Neural cell (in vitro differentiated cells): ENCODE measurements at regions not wholly inside any gene's neighbourhood (a gene's known extent, or its start where the extent isn't known, plus 50 kb on each side); places are given as distances from the start of the nearest gene placed in this dataset.

ENCODE experiments used
- TAF1 ChIP-seq: IDR thresholded peaks from 2 replicates; pipeline ENCODE4 v1.6.1; 2012; ENCODE audit warnings: low read depth
- TF ChIP-seq, protein P1 (sequence below): fragments of 450-650 bp; IDR thresholded peaks from 2 replicates; pipeline ENCODE4 v1.5.1; 2014; ENCODE audit warnings: antibody characterized with exemption, mild to moderate bottlenecking, moderate library complexity; ENCODE audit not compliant: poor library complexity, severe bottlenecking

- TF ChIP-seq, protein P1, sequence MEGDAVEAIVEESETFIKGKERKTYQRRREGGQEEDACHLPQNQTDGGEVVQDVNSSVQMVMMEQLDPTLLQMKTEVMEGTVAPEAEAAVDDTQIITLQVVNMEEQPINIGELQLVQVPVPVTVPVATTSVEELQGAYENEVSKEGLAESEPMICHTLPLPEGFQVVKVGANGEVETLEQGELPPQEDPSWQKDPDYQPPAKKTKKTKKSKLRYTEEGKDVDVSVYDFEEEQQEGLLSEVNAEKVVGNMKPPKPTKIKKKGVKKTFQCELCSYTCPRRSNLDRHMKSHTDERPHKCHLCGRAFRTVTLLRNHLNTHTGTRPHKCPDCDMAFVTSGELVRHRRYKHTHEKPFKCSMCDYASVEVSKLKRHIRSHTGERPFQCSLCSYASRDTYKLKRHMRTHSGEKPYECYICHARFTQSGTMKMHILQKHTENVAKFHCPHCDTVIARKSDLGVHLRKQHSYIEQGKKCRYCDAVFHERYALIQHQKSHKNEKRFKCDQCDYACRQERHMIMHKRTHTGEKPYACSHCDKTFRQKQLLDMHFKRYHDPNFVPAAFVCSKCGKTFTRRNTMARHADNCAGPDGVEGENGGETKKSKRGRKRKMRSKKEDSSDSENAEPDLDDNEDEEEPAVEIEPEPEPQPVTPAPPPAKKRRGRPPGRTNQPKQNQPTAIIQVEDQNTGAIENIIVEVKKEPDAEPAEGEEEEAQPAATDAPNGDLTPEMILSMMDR, result no peak
- no peak for TF ChIP-seq TAF1
Measured at GRCh38 chr10:57979956-57980355, 287.7 kb downstream of the IPMK start.
